Esophagus muscularis mucosa (tissue), 3 donors: ENCODE measurements at regions not wholly inside any gene's neighbourhood (a gene's known extent, or its start where the extent isn't known, plus 50 kb on each side); places are given as distances from the start of the nearest gene placed in this dataset.

ENCODE experiments used
- CTCF ChIP-seq, 3 experiments: fragments of 200-600 bp in 2 of 3; fragments of 450-650 bp in 1 of 3; sonication (generic) in 2 of 3; IDR thresholded peaks; one replicate each; pipeline ENCODE4 v1.5.1; 2017 to 2019; ENCODE audit warnings: antibody characterized with exemption in 3 of 3, mild to moderate bottlenecking in 2 of 3, moderate library complexity in 1 of 3
- POLR2A ChIP-seq: fragments of 450-650 bp; IDR thresholded peaks from one replicate; pipeline ENCODE4 v1.6.1; 2017; ENCODE audit warnings: antibody characterized with exemption, moderate library complexity, mild to moderate bottlenecking, low read depth
- POLR2AphosphoS5 ChIP-seq, 2 donors: sonication (generic); formaldehyde crosslinking; IDR thresholded peaks; one replicate each; pipeline ENCODE4 v1.6.1; 2017; ENCODE audit warnings: antibody characterized with exemption in 2 of 2

- TF ChIP-seq POLR2A (no peak), CTCF (IDR thresholded peaks at IDR 0.05) (no peak), POLR2AphosphoS5 (IDR thresholded peaks at IDR 0.05) (no peak)
Observed at GRCh38 chr10:9149134-9149533, 1094.6 kb downstream of the GATA3 start.
